ENCODE measurements at regions not wholly inside any gene's neighbourhood (a gene's known extent, or its start where the extent isn't known, plus 50 kb on each side); places are given as distances from the start of the nearest gene placed in this dataset.

GRCh38 chr15:38894243-38894948, 329.8 kb upstream of the RASGRP1 start:
- no peak for DNase-seq

DNA sequence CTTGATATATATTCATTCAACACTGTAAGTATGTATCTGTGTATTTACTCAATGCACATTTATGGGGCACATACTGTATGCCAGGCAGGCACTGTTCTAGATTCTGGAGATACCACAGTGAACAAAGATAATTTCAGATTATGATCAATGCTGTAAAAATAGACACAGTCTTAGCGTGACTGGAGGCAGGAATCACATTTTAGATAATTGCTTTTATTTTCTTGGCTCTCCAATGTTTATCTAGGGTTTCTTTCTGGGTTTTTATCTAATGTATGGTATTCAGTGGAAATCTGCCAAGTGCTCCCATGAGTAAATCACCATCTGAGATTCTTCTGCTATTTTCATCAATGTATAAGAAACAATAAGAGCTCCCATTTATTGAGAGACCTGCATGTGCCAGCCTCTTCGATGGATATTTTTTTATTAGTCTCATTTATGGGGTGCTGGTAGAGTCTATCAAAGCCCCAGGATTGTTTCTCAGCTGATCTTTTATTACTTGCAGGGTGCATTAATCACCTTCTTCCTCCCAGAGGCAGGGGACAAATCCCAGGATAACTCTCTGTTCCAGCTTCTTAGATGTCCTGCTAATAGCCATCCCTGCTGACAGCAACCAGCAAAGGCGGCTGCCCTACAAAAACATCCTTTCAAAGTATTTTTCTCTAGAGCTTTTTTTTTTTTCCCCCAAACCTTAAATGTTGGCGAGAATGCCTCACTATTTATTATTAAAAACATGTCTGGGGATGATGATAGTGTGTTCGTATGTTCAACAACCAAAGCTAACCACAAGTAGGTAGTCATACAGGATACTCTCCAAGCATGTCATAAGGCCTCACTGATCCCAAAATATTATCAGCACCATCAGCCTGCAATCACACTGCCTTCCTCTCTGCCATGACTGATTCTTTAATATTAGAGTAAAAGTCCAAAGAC, 331.0 kb upstream of the RASGRP1 start:
- DNase-seq, result no peak

DNA sequence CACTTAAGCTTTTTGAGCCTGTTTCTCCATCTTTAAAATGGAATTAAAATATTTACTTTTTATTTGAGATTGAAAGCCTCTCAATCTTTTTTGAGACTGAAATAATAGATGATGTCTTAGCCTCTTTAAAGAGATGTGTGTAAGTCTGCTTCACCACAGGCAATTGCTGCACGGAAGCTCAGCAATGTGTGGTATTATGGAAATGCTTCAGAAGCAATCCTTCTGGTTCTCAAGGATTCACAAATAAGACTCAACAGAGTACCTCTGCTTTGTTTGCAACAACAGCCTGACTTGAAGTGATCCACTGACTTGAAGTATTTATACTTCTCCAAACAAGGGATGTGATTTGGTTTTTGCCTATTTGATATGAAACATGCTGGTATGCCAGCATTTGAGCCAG, 332.0 kb upstream of the RASGRP1 start:
- no peak for DNase-seq

GRCh38 chr15:38897551-38897950, 332.9 kb upstream of the RASGRP1 start:
- no peak for DNase-seq

- no peak for DNase-seq
Observed at GRCh38 chr15:38898236-38898635, 333.6 kb upstream of the RASGRP1 start.

GRCh38 chr15:38899300-38899699, 334.7 kb upstream of the RASGRP1 start:
- DNase-seq, result no peak

- no peak for DNase-seq
Observed at GRCh38 chr15:38904298-38904697, 339.7 kb upstream of the RASGRP1 start.

DNA sequence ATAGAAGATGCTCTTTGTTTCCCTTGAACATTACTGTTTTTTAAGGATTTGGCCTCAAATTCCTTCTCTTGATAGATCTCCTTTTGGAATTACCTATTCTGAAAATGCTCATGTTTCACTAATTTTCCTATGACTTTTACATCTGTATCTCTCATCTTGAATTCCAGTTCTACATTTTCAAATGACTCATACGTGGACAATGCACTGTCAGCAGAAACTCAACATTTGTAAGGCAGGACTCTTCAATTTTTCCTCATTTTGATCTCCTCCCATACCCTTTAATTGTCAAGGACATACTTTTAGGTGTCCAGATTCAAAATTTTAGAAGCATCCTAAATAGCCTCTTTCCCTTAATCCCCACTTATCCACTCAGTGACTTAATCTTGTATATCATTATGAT, 341.0 kb upstream of the RASGRP1 start:
- DNase-seq, result no peak

- DNase-seq, result no peak
Observed at GRCh38 chr15:38920966-38921365, 356.4 kb upstream of the RASGRP1 start.

- no peak for DNase-seq
Observed at GRCh38 chr15:38921471-38921870, 356.9 kb upstream of the RASGRP1 start.

DNA sequence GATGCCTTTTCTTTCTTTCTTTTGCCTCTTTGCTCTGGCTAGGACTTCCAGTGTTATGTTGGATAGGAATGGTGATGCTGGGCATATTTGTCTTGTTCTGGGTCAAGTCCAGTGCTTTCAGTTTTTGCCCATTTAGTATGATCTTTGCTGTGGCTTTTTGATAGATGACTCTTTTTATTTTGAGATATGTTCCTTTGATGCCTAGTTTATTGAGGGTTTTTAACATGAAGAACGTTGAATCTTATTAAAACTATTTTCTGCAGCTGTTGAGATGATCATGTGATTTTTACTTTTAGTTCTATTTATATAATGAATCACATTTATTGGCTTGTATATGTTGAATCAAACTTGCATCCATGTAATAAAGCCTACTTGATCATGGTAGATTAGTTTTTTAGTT, 363.8 kb upstream of the RASGRP1 start:
- DNase-seq, result no peak

GRCh38 chr15:38930851-38931572, 366.4 kb upstream of the RASGRP1 start:
- no peak for DNase-seq

GRCh38 chr15:38941399-38941953, 376.9 kb upstream of the RASGRP1 start:
- DNase-seq, result no peak

DNA sequence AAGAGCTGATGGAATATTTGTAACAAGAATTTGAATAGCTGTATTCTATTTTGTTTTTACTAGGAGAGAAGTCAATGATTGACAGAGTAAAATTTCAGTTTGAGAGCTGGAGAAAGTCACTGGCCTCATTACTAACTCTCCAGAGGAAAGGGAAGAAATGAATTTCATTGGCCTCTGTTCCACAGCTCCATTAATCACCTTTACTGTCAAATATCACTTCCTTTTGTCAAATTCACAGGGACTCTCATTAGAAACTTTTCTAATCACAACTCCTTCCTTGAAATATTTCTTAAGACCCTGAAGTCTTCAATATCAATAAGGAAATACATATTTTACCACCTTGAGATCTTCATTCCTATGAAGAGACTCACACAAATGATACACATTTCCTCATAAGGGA, 379.9 kb upstream of the RASGRP1 start:
- no peak for DNase-seq

- no peak for DNase-seq
Observed at GRCh38 chr15:38945551-38946298, 381.1 kb upstream of the RASGRP1 start.

GRCh38 chr15:38954090-38954489, 389.5 kb upstream of the RASGRP1 start:
- DNase-seq, result no peak

- DNase-seq, result no peak
Observed at GRCh38 chr15:38961456-38961855, 396.8 kb upstream of the RASGRP1 start.

- no peak for DNase-seq
Observed at GRCh38 chr15:38961931-38962330, 397.3 kb upstream of the RASGRP1 start.

GRCh38 chr15:38972831-38973230, 408.2 kb upstream of the RASGRP1 start:
- no peak for DNase-seq

- no peak for DNase-seq
Observed at GRCh38 chr15:38975282-38975990, 410.8 kb upstream of the RASGRP1 start.

- no peak for DNase-seq
Observed at GRCh38 chr15:38991126-38991525, 426.5 kb upstream of the RASGRP1 start.

GRCh38 chr15:38991701-38992100, 427.1 kb upstream of the RASGRP1 start:
- no peak for DNase-seq
